SK-N-SH treated with all-trans-retinoic acid at 6 μM for 48 hours (cell line): ENCODE measurements at regions not wholly inside any gene's neighbourhood (a gene's known extent, or its start where the extent isn't known, plus 50 kb on each side); places are given as distances from the start of the nearest gene placed in this dataset.

Experiments
- ATAC-seq: fragments of 200-7000 bp; cut with Tn5 transposase; 3 replicates; pipeline ENCODE4 v1.9.1; 2020; ENCODE audit warnings: mild to moderate bottlenecking, moderate library complexity
- ARNTL ChIP-seq: fragments of 450-650 bp; formaldehyde crosslinking; IDR thresholded peaks from 2 replicates; pipeline ENCODE4 v1.5.0; 2020; ENCODE audit warnings: low read depth, mild to moderate bottlenecking, moderate library complexity, borderline replicate concordance
- CREB5 ChIP-seq: fragments of 250-450 bp; sonication (Bioruptor Pico); IDR thresholded peaks from 2 replicates; pipeline ENCODE4 v1.5.1; 2020; ENCODE audit warnings: low read depth, mild to moderate bottlenecking, moderate library complexity
- CSRNP3 ChIP-seq: fragments of 250-450 bp; sonication (Bioruptor Pico); IDR thresholded peaks from 2 replicates; pipeline ENCODE4 v1.5.1; 2021; ENCODE audit warnings: mild to moderate bottlenecking, moderate library complexity
- GLIS3 ChIP-seq: fragments of 250-450 bp; sonication (Bioruptor Pico); IDR thresholded peaks from 2 replicates; pipeline ENCODE4 v1.5.0; 2020; ENCODE audit warnings: mild to moderate bottlenecking, moderate library complexity
- ISL1 ChIP-seq: fragments of 250-450 bp; sonication (Bioruptor Pico); IDR thresholded peaks from 2 replicates; pipeline ENCODE4 v2.1.2; 2022; ENCODE audit warnings: mild to moderate bottlenecking, moderate library complexity
- OSR1 ChIP-seq: fragments of 250-450 bp; sonication (Bioruptor Pico); IDR thresholded peaks from 2 replicates; pipeline ENCODE4 v1.8.0; 2022; ENCODE audit warnings: moderate library complexity, mild to moderate bottlenecking, inconsistent platforms
- PATZ1 ChIP-seq: fragments of 250-450 bp; sonication (Bioruptor Pico); IDR thresholded peaks from 2 replicates; pipeline ENCODE4 v1.8.0; 2020; ENCODE audit warnings: mild to moderate bottlenecking, moderate library complexity, borderline replicate concordance
- POU6F1 ChIP-seq: fragments of 250-450 bp; sonication (Bioruptor Pico); IDR thresholded peaks from 2 replicates; pipeline ENCODE4 v1.8.0; 2021; ENCODE audit warnings: low read depth, mild to moderate bottlenecking, moderate library complexity, borderline replicate concordance
- PPARA ChIP-seq: fragments of 250-450 bp; sonication (Bioruptor Pico); IDR thresholded peaks from 2 replicates; pipeline ENCODE4 v1.5.0; 2020; ENCODE audit warnings: mild to moderate bottlenecking, borderline replicate concordance
- RARB ChIP-seq: fragments of 250-450 bp; sonication (Bioruptor Pico); IDR thresholded peaks from 2 replicates; pipeline ENCODE4 v1.8.0; 2021; ENCODE audit warnings: mild to moderate bottlenecking, moderate library complexity
- TCF4 ChIP-seq: fragments of 250-450 bp; sonication (Bioruptor Pico); IDR thresholded peaks from 2 replicates; pipeline ENCODE4 v1.8.0; 2021; ENCODE audit warnings: mild to moderate bottlenecking, moderate library complexity, borderline replicate concordance
- TOX ChIP-seq: fragments of 250-450 bp; sonication (Bioruptor Pico); IDR thresholded peaks from 2 replicates; pipeline ENCODE4 v1.8.0; 2021; ENCODE audit warnings: mild to moderate bottlenecking, moderate library complexity, borderline replicate concordance
- TSHZ2 ChIP-seq: fragments of 250-450 bp; sonication (Bioruptor Pico); IDR thresholded peaks from 2 replicates; pipeline ENCODE4 v1.5.0; 2020; ENCODE audit warnings: mild to moderate bottlenecking, moderate library complexity
- ZFP3 ChIP-seq: fragments of 250-450 bp; sonication (Bioruptor Pico); IDR thresholded peaks from 2 replicates; pipeline ENCODE4 v1.5.0; 2020; ENCODE audit warnings: mild to moderate bottlenecking, moderate library complexity
- ZFP30 ChIP-seq: fragments of 450-650 bp; formaldehyde crosslinking; IDR thresholded peaks from 2 replicates; pipeline ENCODE4 v1.5.0; 2022; ENCODE audit warnings: mild to moderate bottlenecking, moderate library complexity
- ZNF565 ChIP-seq: fragments of 450-650 bp; formaldehyde crosslinking; conservative IDR thresholded peaks from 2 replicates; pipeline ENCODE4 v1.5.0; 2020; ENCODE audit warnings: low read depth, mild to moderate bottlenecking, moderate library complexity
- ZNF70 ChIP-seq: fragments of 450-650 bp; formaldehyde crosslinking; IDR thresholded peaks from 2 replicates; pipeline ENCODE4 v1.5.0; 2020; ENCODE audit warnings: mild to moderate bottlenecking, moderate library complexity
- ZNF8 ChIP-seq: fragments of 450-650 bp; formaldehyde crosslinking; IDR thresholded peaks from 2 replicates; pipeline ENCODE4 v1.5.0; 2020; ENCODE audit warnings: mild to moderate bottlenecking, moderate library complexity

GRCh38 chr6:20279051-20279450 is 66.8 kb upstream of the MBOAT1 start (continued):
- TF ChIP-seq POU6F1 (no peak), ZNF70 (CRISPR knock-in tag) (no peak), ZNF8 (CRISPR knock-in tag) (no peak), TOX (CRISPR knock-in tag) (no peak), TCF4 (CRISPR knock-in tag) (no peak), ZNF565 (no peak), GLIS3 (CRISPR knock-in tag) (no peak)
- TF ChIP-seq, all 23 proteins: peak for 0

- no peak for ATAC-seq
- TF ChIP-seq ZNF8 (CRISPR knock-in tag) (no peak), OSR1 (CRISPR knock-in tag) (no peak), GLIS3 (CRISPR knock-in tag) (no peak), PPARA (no peak), CSRNP3 (CRISPR knock-in tag) (no peak), ARNTL (no peak), POU6F1 (no peak), ZFP30 (CRISPR knock-in tag) (no peak)
Observed at GRCh38 chr6:20279608-20280287, 67.5 kb upstream of the MBOAT1 start.

GRCh38 chr6:20280288-20280621 is 68.0 kb upstream of the MBOAT1 start:
- ATAC-seq, result no peak
- no peak for TF ChIP-seq ZFP3 (CRISPR knock-in tag)
- no peak for TF ChIP-seq CREB5 (CRISPR knock-in tag)
- no peak for TF ChIP-seq PATZ1 (CRISPR knock-in tag)
- no peak for TF ChIP-seq ISL1 (CRISPR knock-in tag)
- TF ChIP-seq ZNF8 (CRISPR knock-in tag), result no peak
- TF ChIP-seq ZNF70 (CRISPR knock-in tag), result no peak
- no peak for TF ChIP-seq CSRNP3 (CRISPR knock-in tag)
- no peak for TF ChIP-seq TSHZ2
- TF ChIP-seq RARB (CRISPR knock-in tag), result no peak
- TF ChIP-seq PPARA, result no peak
- TF ChIP-seq TOX (CRISPR knock-in tag), result no peak
- TF ChIP-seq, all 23 proteins: peak for 0
